Effector memory CD4-positive, alpha-beta T cell (primary cell): ENCODE measurements at regions not wholly inside any gene's neighbourhood (a gene's known extent, or its start where the extent isn't known, plus 50 kb on each side); places are given as distances from the start of the nearest gene placed in this dataset.

Experiments used
- DNase-seq, 3 donors: peaks; one replicate each; pipeline ENCODE4 v3.0.0-alpha.2; 2020
- H3K27ac ChIP-seq: 2 replicates; pipeline ENCODE4 v1.7.0; 2013; ENCODE audit warnings: mild to moderate bottlenecking, low read length, moderate library complexity; ENCODE audit not compliant: insufficient read depth, poor library complexity, severe bottlenecking
- H3K27me3 ChIP-seq: replicated peaks from 2 replicates; pipeline ENCODE4 v1.7.0; 2013; ENCODE audit warnings: mild to moderate bottlenecking, low read length; ENCODE audit not compliant: insufficient read depth, control insufficient read depth, poor library complexity, severe bottlenecking
- H3K36me3 ChIP-seq: 2 replicates; pipeline ENCODE4 v1.7.0; 2013; ENCODE audit warnings: mild to moderate bottlenecking, low read length, moderate library complexity; ENCODE audit not compliant: control insufficient read depth, insufficient read depth
- H3K4me1 ChIP-seq: 2 replicates; pipeline ENCODE4 v1.7.0; 2013; ENCODE audit warnings: low read length, mild to moderate bottlenecking; ENCODE audit not compliant: control insufficient read depth, insufficient read depth, poor library complexity, severe bottlenecking
- H3K4me3 ChIP-seq: 2 replicates; pipeline ENCODE4 v1.7.0; 2013; ENCODE audit warnings: low read length, low read depth, mild to moderate bottlenecking; ENCODE audit not compliant: insufficient read depth, poor library complexity, severe bottlenecking
- H3K9me3 ChIP-seq: 2 replicates; pipeline ENCODE4 v1.7.0; 2013; ENCODE audit warnings: mild to moderate bottlenecking, low read length, moderate library complexity; ENCODE audit not compliant: control insufficient read depth

DNA sequence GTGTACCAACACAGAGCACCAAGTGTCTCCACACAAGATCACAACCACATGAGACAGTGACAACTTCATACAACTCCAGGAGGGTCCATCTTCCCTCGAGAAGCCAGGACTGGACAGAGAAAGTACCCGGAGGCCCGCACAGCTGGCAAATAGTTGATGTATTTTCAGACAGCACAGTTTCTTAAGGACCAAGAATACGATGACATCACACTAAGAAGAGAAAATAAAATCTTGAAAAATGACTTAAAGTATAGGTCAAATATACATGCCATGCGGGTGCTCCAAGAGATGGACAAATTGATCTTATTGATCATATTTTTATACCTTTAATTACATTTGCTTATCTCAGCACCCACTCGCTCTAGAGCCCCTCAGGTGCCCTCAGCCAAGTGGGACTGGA is 145.5 kb downstream of the RNASET2 start:
- peaks cover 14% of the 10 kb centered on the region for H3K9me3 ChIP-seq
- H3K4me3 ChIP-seq = no peak overlapping the region
- DNase-seq = no peak

DNA sequence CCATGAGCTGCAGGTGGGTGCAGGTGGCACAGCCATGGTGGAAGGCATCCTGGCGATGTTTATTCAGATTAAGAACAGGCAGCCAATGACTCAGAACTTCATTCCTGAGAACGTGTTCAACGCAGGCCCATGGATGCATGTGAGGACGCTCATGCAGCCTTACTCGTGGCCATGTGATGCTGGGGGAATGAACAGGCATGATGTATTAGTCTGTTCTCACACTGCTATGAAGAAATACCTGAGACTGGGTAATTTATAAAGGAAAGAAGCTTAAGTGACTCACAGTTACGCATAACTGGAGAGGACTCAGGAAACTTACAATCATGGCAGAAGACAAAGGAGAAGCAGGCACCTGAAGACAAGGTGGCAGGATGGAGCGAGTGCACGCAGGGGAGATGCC is 146.6 kb downstream of the RNASET2 start:
- Histone ChIP-seq H3K9me3 (peaks cover 17% of the 10 kb centered on the region), H3K36me3 (no peaks in the 10 kb centered on the region), H3K4me3 (no peak overlapping the region), H3K4me1 (no peaks in the 10 kb centered on the region), H3K27ac (no peak overlapping the region), H3K27me3 (no peaks in the 10 kb centered on the region)
- no peak for DNase-seq

More for the DNA sequence above, 145.5 kb downstream of the RNASET2 start:
- H3K27me3 ChIP-seq = no peaks in the 10 kb centered on the region
- H3K4me1 ChIP-seq = no peaks in the 10 kb centered on the region
- no peak overlapping the region for H3K27ac ChIP-seq
- H3K36me3 ChIP-seq = no peaks in the 10 kb centered on the region

DNA sequence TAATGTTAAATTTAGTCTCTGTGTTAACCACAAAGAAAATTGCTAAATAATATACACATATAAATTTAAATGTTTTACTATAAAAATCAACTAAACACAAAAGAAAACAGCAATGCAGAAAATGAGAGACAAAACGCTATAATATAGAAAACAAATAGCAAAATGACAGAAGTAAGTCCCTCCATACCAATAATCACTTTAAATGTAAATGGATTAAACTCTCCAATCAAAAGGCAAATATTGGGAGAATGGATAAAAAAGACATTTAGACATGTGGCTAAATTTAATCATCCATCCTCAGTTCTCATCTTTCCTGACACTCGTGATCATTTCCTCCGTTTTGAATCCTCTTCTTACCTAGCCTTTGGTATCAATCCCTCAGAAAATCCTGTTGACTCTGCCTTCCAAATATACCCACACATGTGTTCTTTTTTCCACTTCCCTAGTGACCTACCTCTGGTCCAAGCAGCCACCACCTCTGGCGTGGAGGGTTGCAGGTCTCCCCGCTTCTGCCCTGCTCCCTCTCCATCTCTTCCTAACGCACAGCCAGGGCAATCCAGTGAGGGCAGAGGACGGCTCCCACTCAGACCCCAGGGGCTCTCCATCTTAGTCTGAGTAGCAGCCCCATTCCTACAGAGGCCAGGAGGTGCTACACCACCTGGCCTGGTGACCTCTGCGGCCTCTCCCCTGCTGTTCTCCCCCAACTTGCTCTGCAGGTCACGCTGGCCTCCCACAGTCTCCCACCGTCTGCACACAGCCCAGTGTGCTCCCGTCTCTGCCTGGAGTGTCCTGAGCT is 149.2 kb downstream of the RNASET2 start:
- H3K36me3 ChIP-seq = no peaks in the 10 kb centered on the region
- H3K4me3 ChIP-seq = no peak overlapping the region
- H3K27me3 ChIP-seq = no peaks in the 10 kb centered on the region
- H3K27ac ChIP-seq = no peak overlapping the region
- no peak for DNase-seq
- H3K9me3 ChIP-seq = peaks cover 17% of the 10 kb centered on the region
- H3K4me1 ChIP-seq = no peaks in the 10 kb centered on the region

DNA sequence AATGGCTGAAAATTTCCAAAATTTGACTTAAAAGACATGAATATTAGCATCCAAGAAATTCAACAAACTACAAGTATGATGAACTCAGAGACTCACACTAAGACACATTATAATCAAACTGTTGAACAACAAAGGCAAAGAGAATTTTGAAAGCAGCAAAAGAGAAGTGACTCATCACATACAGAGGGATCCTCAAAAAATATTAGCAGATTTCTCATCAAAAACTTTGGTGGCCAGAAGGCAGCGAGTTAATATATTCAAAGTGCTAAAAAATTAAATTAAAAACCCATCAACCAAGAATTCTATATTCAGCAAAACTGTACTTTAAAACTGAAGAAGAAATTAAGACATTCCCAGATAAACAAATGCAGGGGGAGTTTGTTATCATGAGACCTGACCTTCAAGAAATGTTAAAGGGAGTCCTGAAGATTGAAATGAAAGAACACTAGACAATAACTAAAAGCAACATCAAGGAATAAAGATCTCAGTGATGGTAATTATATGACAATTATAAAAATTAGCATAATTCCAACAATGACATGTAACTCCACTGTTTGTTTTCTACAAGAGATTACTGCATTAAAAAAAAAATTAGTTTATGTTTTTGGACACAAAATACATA is 150.0 kb downstream of the RNASET2 start:
- H3K36me3 ChIP-seq = no peaks in the 10 kb centered on the region
- no peak overlapping the region for H3K4me3 ChIP-seq
- H3K9me3 ChIP-seq = peaks cover 17% of the 10 kb centered on the region

DNA sequence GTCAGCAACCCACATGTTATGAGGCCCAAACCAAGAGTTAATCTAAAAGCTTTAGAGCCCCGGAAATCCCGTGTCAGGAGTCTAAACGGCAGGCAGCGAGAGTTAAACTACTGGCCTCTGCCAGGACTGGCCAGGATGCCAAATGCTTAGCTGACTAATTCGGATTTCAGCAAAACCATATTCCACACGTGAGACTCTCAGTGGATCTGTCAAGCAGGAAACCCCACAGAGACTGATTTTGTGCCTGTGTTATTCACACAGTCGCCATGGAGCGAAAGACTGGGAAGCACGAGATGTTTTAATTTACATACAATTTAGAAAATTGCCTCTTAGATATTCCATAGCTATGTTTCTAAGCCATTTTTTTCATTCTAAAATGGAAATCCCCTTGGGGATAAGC is 152.9 kb downstream of the RNASET2 start:
- no peak for DNase-seq

More for the DNA sequence above, 150.0 kb downstream of the RNASET2 start:
- no peak overlapping the region for H3K27ac ChIP-seq
- no peaks in the 10 kb centered on the region for H3K27me3 ChIP-seq
- DNase-seq = no peak
- H3K4me1 ChIP-seq = no peaks in the 10 kb centered on the region

GRCh38 chr6:166802401-166802800 is 153.9 kb downstream of the RNASET2 start:
- DNase-seq = no peak
- Histone ChIP-seq H3K4me3 (no peak overlapping the region), H3K27me3 (no peaks in the 10 kb centered on the region), H3K9me3 (peaks cover 13% of the 10 kb centered on the region), H3K36me3 (no peaks in the 10 kb centered on the region), H3K27ac (no peak overlapping the region), H3K4me1 (no peaks in the 10 kb centered on the region)

More for the DNA sequence above, 152.9 kb downstream of the RNASET2 start:
- H3K4me3 ChIP-seq = no peak overlapping the region
- no peaks in the 10 kb centered on the region for H3K36me3 ChIP-seq
- no peaks in the 10 kb centered on the region for H3K4me1 ChIP-seq
- H3K27me3 ChIP-seq = no peaks in the 10 kb centered on the region
- H3K27ac ChIP-seq = no peak overlapping the region
- H3K9me3 ChIP-seq = peaks cover 17% of the 10 kb centered on the region

- Histone ChIP-seq H3K27ac (no peak overlapping the region), H3K9me3 (no peaks in the 10 kb centered on the region), H3K4me3 (no peak overlapping the region), H3K4me1 (no peaks in the 10 kb centered on the region), H3K36me3 (no peaks in the 10 kb centered on the region), H3K27me3 (no peaks in the 10 kb centered on the region)
- DNase-seq = no peak
These were observed 156.2 kb downstream of the RNASET2 start for GRCh38 chr6:166800137-166800536.

- no peak overlapping the region for H3K27ac ChIP-seq
- H3K4me1 ChIP-seq = no peaks in the 10 kb centered on the region
- H3K4me3 ChIP-seq = no peak overlapping the region
- H3K9me3 ChIP-seq = no peaks in the 10 kb centered on the region
- H3K27me3 ChIP-seq = no peaks in the 10 kb centered on the region
- DNase-seq = no peak
- no peaks in the 10 kb centered on the region for H3K36me3 ChIP-seq
These were observed 157.7 kb downstream of the RNASET2 start for GRCh38 chr6:166798652-166799051.

GRCh38 chr6:166796610-166797009 is 159.7 kb downstream of the RNASET2 start:
- H3K36me3 ChIP-seq = no peaks in the 10 kb centered on the region
- H3K4me1 ChIP-seq = no peaks in the 10 kb centered on the region
- no peak overlapping the region for H3K27ac ChIP-seq
- H3K4me3 ChIP-seq = no peak overlapping the region
- H3K9me3 ChIP-seq = no peaks in the 10 kb centered on the region
- DNase-seq = no peak
- H3K27me3 ChIP-seq = no peaks in the 10 kb centered on the region

- no peak overlapping the region for H3K27ac ChIP-seq
- no peaks in the 10 kb centered on the region for H3K9me3 ChIP-seq
- no peaks in the 10 kb centered on the region for H3K4me1 ChIP-seq
- no peaks in the 10 kb centered on the region for H3K27me3 ChIP-seq
- H3K4me3 ChIP-seq = no peak overlapping the region
- no peak for DNase-seq
- no peaks in the 10 kb centered on the region for H3K36me3 ChIP-seq
These were observed 160.5 kb downstream of the RNASET2 start for GRCh38 chr6:166795879-166796278.
